HepG2 (cell line): ENCODE measurements at regions not wholly inside any gene's neighbourhood (a gene's known extent, or its start where the extent isn't known, plus 50 kb on each side); places are given as distances from the start of the nearest gene placed in this dataset.

Source experiments
- ATAC-seq: fragments of 200-7000 bp; cut with Tn5 transposase; 3 replicates; pipeline ENCODE4 v1.9.1; 2020; ENCODE audit warnings: mild to moderate bottlenecking, moderate library complexity
- BruUV-seq: library from RNA; stranded (reverse); fragments of 400-500 nt; replicated peaks from 2 replicates; lab custom pipeline; 2021; lab: Mats Ljungman, UMichigan
- CTCF ChIA-PET: fragments of 300-600 bp; formaldehyde crosslinking; extraction: SDS; loops from one replicate; lab custom pipeline; 2021; ENCODE audit warnings: low total read pairs, inconsistent platforms, low intra/inter-chr PET ratio; lab: Yijun Ruan, JAX
- POLR2A ChIA-PET: fragments of 350-600 bp; sonication (Branson Sonifier 250); formaldehyde crosslinking; loops from one replicate; lab custom pipeline; 2020; ENCODE audit warnings: antibody characterized with exemption, inconsistent platforms; lab: Yijun Ruan, JAX
- DNase-seq: peaks from one replicate; pipeline ENCODE4 v3.0.0-alpha.2; 2015; ENCODE audit warnings: low spot score
- FAIRE-seq: peaks from 3 replicates; lab custom pipeline; 2011; peaks lifted over from hg19 to GRCh38; lab: Jason Lieb, UNC
- H2AFZ ChIP-seq: one replicate; pipeline ENCODE4 v1.6.1; 2011; ENCODE audit warnings: low read length, inconsistent platforms
- H3K27ac ChIP-seq: fragments of 300-600 bp; 3 replicates; pipeline ENCODE4 v1.8.0; 2011; ENCODE audit warnings: mixed run types, mild to moderate bottlenecking, mixed read lengths, low read length, inconsistent platforms; ENCODE audit not compliant: insufficient read depth; ENCODE audit errors: extremely low read length
- H3K27me3 ChIP-seq, 2 experiments: fragments of 200-600 bp in 1 of 2; 2 replicates in 1 of 2; 3 replicates in 1 of 2; pipeline versions ENCODE4 v1.6.0 to v1.8.0; 2011; ENCODE audit warnings: low read length in 2 of 2, mild to moderate bottlenecking in 2 of 2, moderate library complexity in 2 of 2, inconsistent platforms in 1 of 2; ENCODE audit not compliant: insufficient read depth in 2 of 2, control insufficient read depth in 1 of 2
- H3K36me3 ChIP-seq, 2 experiments: fragments of 200-600 bp in 1 of 2; replicated peaks in 1 of 2; 2 replicates in 1 of 2; 3 replicates in 1 of 2; pipeline versions ENCODE4 v1.5.1 to v1.8.0; 2011; ENCODE audit warnings: low read length in 2 of 2, inconsistent platforms in 1 of 2; ENCODE audit not compliant: insufficient read depth in 2 of 2, control insufficient read depth in 1 of 2
- H3K4me1 ChIP-seq: 2 replicates; pipeline ENCODE4 v1.5.1; 2012; ENCODE audit warnings: low read length, inconsistent platforms; ENCODE audit not compliant: insufficient read depth
- H3K4me2 ChIP-seq: 2 replicates; pipeline ENCODE4 v1.6.0; 2011; ENCODE audit warnings: low read depth, low read length, inconsistent platforms
- H3K4me3 ChIP-seq, 3 experiments: fragments of 200-600 bp in 1 of 3; sonication (generic), shearing (Covaris generic) in 1 of 3; replicated peaks in 1 of 3; 2 replicates each; pipeline ENCODE4 v1.5.1; 2011 to 2016; ENCODE audit warnings: low read length in 3 of 3, inconsistent platforms in 2 of 3, low read depth in 2 of 3, mild to moderate bottlenecking in 2 of 3, control low read depth in 1 of 3, mixed read lengths in 1 of 3; ENCODE audit not compliant: insufficient read depth in 1 of 3
- H3K79me2 ChIP-seq: one replicate; pipeline ENCODE4 v1.6.1; 2011; ENCODE audit warnings: low read length, inconsistent platforms; ENCODE audit not compliant: insufficient read depth
- H3K9ac ChIP-seq: 2 replicates; pipeline ENCODE4 v1.6.0; 2011; ENCODE audit warnings: mild to moderate bottlenecking, low read depth, low read length, inconsistent platforms; ENCODE audit not compliant: insufficient read depth
- H3K9me3 ChIP-seq: 2 replicates; pipeline ENCODE4 v1.5.1; 2012; ENCODE audit warnings: mild to moderate bottlenecking, low read length
- H4K20me1 ChIP-seq: 2 replicates; pipeline ENCODE4 v1.6.0; 2011; ENCODE audit warnings: inconsistent platforms, mild to moderate bottlenecking, low read length, moderate library complexity; ENCODE audit not compliant: insufficient read depth
- ARNTL ChIP-seq: sonication (generic); formaldehyde crosslinking; IDR thresholded peaks from 2 replicates; pipeline ENCODE4 v1.4.0; 2020; ENCODE audit warnings: mild to moderate bottlenecking, missing genetic modification reagents
- GFI1 ChIP-seq: sonication (generic); formaldehyde crosslinking; IDR thresholded peaks from 2 replicates; pipeline ENCODE4 v1.5.0; 2020; ENCODE audit warnings: missing genetic modification reagents, mild to moderate bottlenecking, borderline replicate concordance
- MLXIP ChIP-seq: sonication (generic); formaldehyde crosslinking; IDR thresholded peaks from 2 replicates; pipeline ENCODE4 v1.9.0; 2021; ENCODE audit warnings: missing genetic modification reagents, borderline replicate concordance
- NAIF1 ChIP-seq: sonication (generic); formaldehyde crosslinking; IDR thresholded peaks from 2 replicates; pipeline ENCODE4 v1.5.0; 2020; ENCODE audit warnings: mild to moderate bottlenecking, missing genetic modification reagents, borderline replicate concordance
- RARA ChIP-seq: IDR thresholded peaks from 2 replicates; pipeline ENCODE4 v1.6.1; 2016; ENCODE audit warnings: missing genetic modification reagents, missing compliant biosample characterization
- SMAD1 ChIP-seq: sonication (generic); formaldehyde crosslinking; IDR thresholded peaks from 2 replicates; pipeline ENCODE4 v1.4.0; 2020; ENCODE audit warnings: missing genetic modification reagents, low read depth, mild to moderate bottlenecking, borderline replicate concordance
- SMYD3 ChIP-seq: sonication (generic); formaldehyde crosslinking; IDR thresholded peaks from 2 replicates; pipeline ENCODE4 v1.8.1; 2023; ENCODE audit warnings: mild to moderate bottlenecking, missing genetic modification reagents
- ZBTB42 ChIP-seq: sonication (generic); formaldehyde crosslinking; IDR thresholded peaks from 2 replicates; pipeline ENCODE4 v1.5.0; 2020; ENCODE audit warnings: mild to moderate bottlenecking, missing genetic modification reagents
- ZKSCAN5 ChIP-seq: sonication (generic); formaldehyde crosslinking; IDR thresholded peaks from 2 replicates; pipeline ENCODE4 v1.5.1; 2020; ENCODE audit warnings: mild to moderate bottlenecking, missing genetic modification reagents
- ZNF282 ChIP-seq: fragments of 450-650 bp; IDR thresholded peaks from 2 replicates; pipeline ENCODE4 v1.6.1; 2018; ENCODE audit not compliant: partially characterized antibody
- ZNF446 ChIP-seq: sonication (generic); formaldehyde crosslinking; IDR thresholded peaks from 2 replicates; pipeline ENCODE4 v1.5.0; 2020; ENCODE audit warnings: mild to moderate bottlenecking, missing genetic modification reagents
- ZNF552 ChIP-seq: sonication (generic); formaldehyde crosslinking; IDR thresholded peaks from 2 replicates; pipeline ENCODE4 v1.9.0; 2022; ENCODE audit warnings: missing genetic modification reagents, mild to moderate bottlenecking, borderline replicate concordance
- ZNF558 ChIP-seq: sonication (generic); formaldehyde crosslinking; IDR thresholded peaks from 2 replicates; pipeline ENCODE4 v1.9.0; 2022; ENCODE audit warnings: mild to moderate bottlenecking, missing genetic modification reagents, borderline replicate concordance
- WGBS: methylation state at CpG from one replicate; pipeline ENCODE4 v1.1.6; 2017; ENCODE audit warnings: low lambda C conversion rate; 5-methylcytosine and 5-hydroxymethylcytosine counted together
- in situ Hi-C: cut with HindIII; loops from 2 replicates; pipeline ENCODE4 v1.10.0; 2017; ENCODE audit warnings: low pct_unique_long_range_greater_than_20kb; ENCODE audit not compliant: extremely low pct_ligation_motif_present
- intact Hi-C: fragments of 100-400 bp; cut with micrococcal nuclease; formaldehyde crosslinking; loops from one replicate; pipeline ENCODE4 v1.10.0; 2022; ENCODE audit not compliant: unreplicated experiment
- TF ChIP-seq, protein P1 (sequence below): sonication (generic); formaldehyde crosslinking; conservative IDR thresholded peaks from 2 replicates; pipeline ENCODE4 v1.5.0; 2020; ENCODE audit warnings: missing genetic modification reagents
- TF ChIP-seq, protein P2 (sequence below): sonication (generic); formaldehyde crosslinking; IDR thresholded peaks from 2 replicates; pipeline ENCODE4 v1.8.1; 2023; ENCODE audit warnings: mild to moderate bottlenecking, inconsistent platforms, moderate library complexity, missing genetic modification reagents, borderline replicate concordance
- TF ChIP-seq, protein P3 (sequence below): sonication (generic); formaldehyde crosslinking; IDR thresholded peaks from 2 replicates; pipeline ENCODE4 v1.4.0; 2020; ENCODE audit warnings: missing genetic modification reagents

DNA sequence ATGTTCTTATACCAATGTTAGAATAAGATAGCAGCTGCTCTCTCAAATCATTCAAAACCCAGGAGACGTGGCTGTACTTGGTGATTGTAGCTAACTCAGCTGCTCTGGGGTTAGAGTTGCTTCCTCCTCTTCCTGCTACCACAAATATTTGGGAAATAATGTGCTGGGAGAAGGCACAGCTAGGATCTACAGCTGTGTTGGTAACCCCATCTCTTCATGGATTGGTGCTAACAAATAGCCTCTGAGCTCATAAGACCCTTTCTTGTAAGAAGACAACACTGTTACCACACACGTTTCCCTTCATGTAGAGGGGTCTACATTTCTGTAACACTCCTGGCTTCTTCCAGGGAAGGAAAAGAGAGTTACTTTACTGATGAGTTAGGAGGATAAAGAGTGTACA is 911.0 kb upstream of the CITED2 start:
- Histone ChIP-seq H4K20me1 (no peaks in the 10 kb centered on the region), H3K4me3 (no peak overlapping the region), H3K9ac (no peak overlapping the region), H3K36me3 (no peaks in the 10 kb centered on the region), H3K4me2 (no peak overlapping the region), H3K79me2 (no peaks in the 10 kb centered on the region), H2AFZ (no peak overlapping the region), H3K27me3 (no peaks in the 10 kb centered on the region), H3K4me1 (peaks cover 12% of the 10 kb centered on the region), H3K27ac (no peak overlapping the region), H3K9me3 (peaks cover 27% of the 10 kb centered on the region)
- TF ChIP-seq ZKSCAN5 (CRISPR knock-in tag) (no peak), GFI1 (CRISPR knock-in tag) (no peak), RARA (CRISPR knock-in tag) (no peak), ARNTL (no peak), SMAD1 (CRISPR knock-in tag) (no peak), NAIF1 (CRISPR knock-in tag) (no peak), SMYD3 (CRISPR knock-in tag) (no peak), ZNF552 (CRISPR knock-in tag) (no peak), MLXIP (no peak), ZNF282 (no peak), ZBTB42 (CRISPR knock-in tag) (no peak), ZNF558 (CRISPR knock-in tag) (no peak), ZNF446 (CRISPR knock-in tag) (no peak)
- TF ChIP-seq, protein P1, sequence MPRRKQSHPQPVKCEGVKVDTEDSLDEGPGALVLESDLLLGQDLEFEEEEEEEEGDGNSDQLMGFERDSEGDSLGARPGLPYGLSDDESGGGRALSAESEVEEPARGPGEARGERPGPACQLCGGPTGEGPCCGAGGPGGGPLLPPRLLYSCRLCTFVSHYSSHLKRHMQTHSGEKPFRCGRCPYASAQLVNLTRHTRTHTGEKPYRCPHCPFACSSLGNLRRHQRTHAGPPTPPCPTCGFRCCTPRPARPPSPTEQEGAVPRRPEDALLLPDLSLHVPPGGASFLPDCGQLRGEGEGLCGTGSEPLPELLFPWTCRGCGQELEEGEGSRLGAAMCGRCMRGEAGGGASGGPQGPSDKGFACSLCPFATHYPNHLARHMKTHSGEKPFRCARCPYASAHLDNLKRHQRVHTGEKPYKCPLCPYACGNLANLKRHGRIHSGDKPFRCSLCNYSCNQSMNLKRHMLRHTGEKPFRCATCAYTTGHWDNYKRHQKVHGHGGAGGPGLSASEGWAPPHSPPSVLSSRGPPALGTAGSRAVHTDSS = no peak
- TF ChIP-seq, protein P2, sequence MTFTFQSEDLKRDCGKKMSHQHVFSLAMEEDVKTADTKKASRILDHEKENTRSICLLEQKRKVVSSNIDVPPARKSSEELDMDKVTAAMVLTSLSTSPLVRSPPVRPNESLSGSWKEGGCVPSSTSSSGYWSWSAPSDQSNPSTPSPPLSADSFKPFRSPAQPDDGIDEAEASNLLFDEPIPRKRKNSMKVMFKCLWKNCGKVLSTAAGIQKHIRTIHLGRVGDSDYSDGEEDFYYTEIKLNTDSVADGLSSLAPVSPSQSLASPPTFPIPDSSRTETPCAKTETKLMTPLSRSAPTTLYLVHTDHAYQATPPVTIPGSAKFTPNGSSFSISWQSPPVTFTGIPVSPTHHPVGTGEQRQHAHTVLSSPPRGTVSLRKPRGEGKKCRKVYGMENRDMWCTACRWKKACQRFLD (CRISPR knock-in tag) = no peak
- TF ChIP-seq, protein P3, sequence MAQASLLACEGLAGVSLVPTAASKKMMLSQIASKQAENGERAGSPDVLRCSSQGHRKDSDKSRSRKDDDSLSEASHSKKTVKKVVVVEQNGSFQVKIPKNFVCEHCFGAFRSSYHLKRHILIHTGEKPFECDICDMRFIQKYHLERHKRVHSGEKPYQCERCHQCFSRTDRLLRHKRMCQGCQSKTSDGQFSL (CRISPR knock-in tag) = no peak
- in situ Hi-C loops = no loop called here
- FAIRE-seq (no peak), DNase-seq (no peak), ATAC-seq (no peak)
- ChIA-PET POLR2A (no interaction called here), CTCF (no interaction called here)
- 4% methylated on average over 2 of the region's 2 CpGs for WGBS
- intact Hi-C loops = loop anchor here (10.0 kb wide), 1 partner anchor 911 kb away; the partner anchor contains the start of gene CITED2
- BruUV-seq = no TSS peak
